Stimulated activated CD4-positive, alpha-beta T cell treated with anti-CD3 and anti-CD28 coated beads, Interleukin-4, amount 100 ng/mL, for 24 hours (primary cell): ENCODE measurements at regions not wholly inside any gene's neighbourhood (a gene's known extent, or its start where the extent isn't known, plus 50 kb on each side); places are given as distances from the start of the nearest gene placed in this dataset.
"Not testable (repeated sequence)": the region's sequence is repeated elsewhere in the genome, so short reads cannot be mapped to it uniquely, and the experiment has no call there.

ENCODE experiments used
- DNase-seq: peaks from one replicate; pipeline ENCODE4 v3.0.0-alpha.2; 2020

DNA sequence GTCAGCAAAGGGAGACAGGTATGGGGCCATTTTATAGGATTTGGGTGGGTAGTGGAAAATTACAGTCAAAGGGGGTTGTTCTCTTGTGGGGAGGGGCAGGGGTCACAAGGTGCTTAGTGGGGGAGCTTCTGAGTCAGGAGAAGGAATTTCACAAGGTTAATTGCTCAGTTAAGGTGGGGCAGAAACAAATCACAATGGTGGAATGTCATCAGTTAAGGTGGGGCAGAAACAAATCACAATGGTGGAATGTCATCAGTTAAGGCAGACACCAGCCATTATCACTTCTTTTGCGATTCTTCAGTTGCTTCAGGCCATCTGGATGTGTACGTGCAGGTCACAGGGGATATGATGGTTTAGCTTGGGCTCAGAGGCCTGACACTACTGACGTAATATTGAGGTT, 1077.6 kb downstream of the DNAJB9 start:
- DNase-seq = not testable (repeated sequence)

- no peak for DNase-seq
Measured at GRCh38 chr7:109659261-109659660, 1089.6 kb downstream of the DNAJB9 start.

DNA sequence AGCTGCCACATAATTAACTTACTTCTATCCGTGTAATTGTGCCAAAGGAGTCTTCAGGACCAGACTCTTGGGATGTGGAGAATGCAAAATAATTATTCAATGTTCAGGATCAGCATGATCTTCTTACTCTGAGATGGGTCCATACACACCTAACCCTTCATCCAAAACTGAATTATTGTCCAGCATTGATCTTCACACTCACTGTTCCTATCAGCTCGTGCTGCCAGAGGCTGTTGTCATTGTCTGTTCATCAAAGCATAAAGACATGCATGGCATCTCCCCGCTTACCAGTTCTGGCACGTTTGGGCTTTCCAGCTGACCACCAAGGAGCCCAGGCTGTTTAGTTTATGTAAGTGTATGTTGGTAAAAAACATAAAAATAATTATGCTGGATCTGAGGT, 1090.7 kb downstream of the DNAJB9 start:
- no peak for DNase-seq

- DNase-seq = no peak
Measured at GRCh38 chr7:109663806-109664205, 1094.1 kb downstream of the DNAJB9 start.

DNA sequence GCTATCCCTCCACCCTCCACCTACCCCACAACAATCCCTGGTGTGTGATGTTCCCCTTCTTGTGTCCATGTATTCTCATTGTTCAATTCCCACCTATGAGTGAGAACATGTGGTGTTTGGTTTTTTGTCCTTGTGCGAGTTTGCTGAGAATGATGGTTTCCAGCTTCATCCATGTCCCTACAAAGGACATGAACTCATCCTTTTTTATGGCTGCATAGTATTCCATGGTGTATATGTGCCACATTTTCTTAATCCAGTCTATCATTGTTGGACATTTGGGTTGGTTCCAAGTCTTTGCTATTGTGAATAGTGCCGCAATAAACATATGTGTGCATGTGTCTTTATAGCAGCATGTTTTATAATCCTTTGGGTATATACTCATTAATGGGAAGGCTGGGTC, 1117.6 kb downstream of the DNAJB9 start:
- not testable (repeated sequence) for DNase-seq

DNA sequence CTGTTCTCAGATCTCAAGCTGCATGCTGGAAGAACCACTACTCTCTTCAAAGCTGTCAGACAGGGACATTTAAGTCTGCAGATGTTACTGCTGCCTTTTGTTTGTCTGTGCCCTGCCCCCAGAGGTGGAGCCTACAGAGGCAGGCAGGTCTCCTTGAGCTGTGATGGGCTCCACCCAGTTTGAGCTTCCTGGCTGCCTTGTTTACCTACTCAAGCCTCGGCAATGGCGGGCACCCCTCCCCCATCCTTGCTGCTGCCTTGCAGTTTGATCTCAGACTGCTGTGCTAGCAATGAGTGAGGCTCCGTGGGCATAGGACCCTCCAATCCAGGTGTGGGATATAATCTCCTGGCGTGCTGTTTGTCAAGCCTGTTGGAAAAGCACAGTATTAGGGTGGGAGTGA, 1122.9 kb downstream of the DNAJB9 start:
- not testable (repeated sequence) for DNase-seq

DNA sequence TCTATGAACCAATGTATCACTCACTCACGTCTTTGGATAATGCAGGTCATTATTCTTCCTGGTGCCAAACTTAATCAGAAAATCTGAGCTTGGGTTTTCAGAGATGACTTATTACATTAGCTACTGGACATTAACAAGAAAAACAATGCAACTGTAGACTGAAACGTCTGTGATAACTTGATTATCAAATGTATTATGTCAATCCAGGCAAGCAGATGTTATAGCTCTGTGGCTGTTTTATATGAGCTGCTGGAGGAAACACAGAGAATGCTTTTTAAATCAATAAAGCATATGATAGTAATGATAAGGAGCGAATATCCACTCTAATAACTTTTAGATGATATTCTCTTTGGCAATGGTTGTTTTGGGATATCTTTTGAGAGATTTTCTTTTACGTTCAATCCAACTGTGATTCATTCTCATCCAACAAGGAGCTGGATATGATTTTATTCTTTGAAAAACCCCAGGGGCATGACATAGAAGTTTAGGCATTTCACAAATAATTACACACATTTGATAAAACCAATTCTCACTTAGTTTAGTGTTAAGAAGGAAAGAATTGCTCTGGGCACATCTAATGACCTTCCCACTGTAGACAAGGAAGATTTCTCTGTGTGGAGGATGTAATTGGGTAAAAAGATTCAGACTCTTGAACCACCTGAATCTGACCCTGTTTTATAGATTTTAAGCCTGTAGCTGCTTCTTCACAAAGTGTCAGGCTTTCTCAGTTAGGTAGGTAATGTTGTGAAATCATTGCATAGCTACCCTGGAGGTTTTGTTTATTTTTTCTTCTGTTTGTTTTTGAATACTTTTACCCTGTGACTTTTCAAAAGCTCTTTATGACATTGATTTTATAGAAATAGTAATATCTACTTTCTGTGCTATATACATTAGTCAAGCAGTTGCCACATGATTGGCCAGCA, 1124.7 kb downstream of the DNAJB9 start:
- DNase-seq = no peak

DNA sequence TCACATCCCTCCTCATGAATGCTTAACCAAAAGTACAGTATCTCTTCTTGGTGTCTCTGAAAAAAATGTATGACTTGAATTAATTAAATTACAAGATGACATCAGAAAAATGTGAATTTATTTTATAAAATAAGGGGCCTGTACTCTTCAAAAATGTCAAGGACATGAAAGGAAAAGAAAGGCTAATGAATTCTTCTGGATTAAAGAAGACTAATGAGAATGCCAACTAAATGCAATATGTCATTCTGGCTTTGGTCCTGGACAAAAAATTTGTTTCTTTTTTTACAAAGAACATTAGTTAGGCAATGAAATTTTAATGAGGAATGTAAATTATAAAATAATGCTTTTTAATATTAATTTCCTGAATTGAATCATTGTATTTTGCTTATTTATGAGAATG, 1125.7 kb downstream of the DNAJB9 start:
- no peak for DNase-seq

- no peak for DNase-seq
Measured at GRCh38 chr7:109696723-109697122, 1127.0 kb downstream of the DNAJB9 start.

GRCh38 chr7:109699661-109700060, 1130.0 kb downstream of the DNAJB9 start:
- DNase-seq = no peak

DNA sequence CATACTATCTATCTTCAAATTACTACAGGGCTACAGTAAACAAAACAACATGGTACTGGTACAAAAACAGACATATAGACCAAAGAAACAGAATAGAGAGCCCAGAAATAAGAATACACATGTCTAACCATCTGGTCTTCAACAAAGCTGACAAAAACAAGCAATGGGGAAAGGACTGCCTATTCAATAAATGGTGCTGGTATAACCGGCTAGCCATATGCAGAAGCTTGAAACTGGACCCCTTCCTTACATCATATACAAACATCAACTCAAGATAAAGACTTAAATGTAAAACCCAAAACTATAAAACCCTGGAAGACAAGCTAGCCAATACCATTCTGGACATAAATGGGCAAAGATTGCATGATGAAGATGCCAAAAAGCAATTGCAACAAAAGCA, 1143.7 kb downstream of the DNAJB9 start:
- DNase-seq = no peak

GRCh38 chr7:109719359-109719758, 1149.7 kb downstream of the DNAJB9 start:
- not testable (repeated sequence) for DNase-seq

DNA sequence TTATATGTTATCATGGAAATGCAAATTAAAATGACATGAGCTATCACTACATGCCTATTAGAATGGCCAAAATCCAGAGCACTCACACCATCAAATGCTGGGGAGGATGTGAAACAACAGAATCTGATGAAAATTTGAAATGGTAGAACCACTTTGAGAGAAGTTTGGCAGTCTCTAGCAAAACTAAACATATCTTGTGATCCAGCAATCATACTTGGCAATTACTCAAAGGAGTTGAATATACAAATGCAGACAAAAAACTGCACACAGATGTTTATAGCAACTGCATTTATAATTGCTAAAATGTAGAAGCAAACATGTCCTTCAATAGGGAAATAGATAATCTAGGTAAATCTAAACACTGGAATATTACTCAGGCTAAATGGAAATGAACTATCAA, 1164.9 kb downstream of the DNAJB9 start:
- DNase-seq = no peak

- DNase-seq = no peak
Measured at GRCh38 chr7:109735881-109736280, 1166.2 kb downstream of the DNAJB9 start.

GRCh38 chr7:109745677-109746410, 1176.2 kb downstream of the DNAJB9 start:
- no peak for DNase-seq

DNA sequence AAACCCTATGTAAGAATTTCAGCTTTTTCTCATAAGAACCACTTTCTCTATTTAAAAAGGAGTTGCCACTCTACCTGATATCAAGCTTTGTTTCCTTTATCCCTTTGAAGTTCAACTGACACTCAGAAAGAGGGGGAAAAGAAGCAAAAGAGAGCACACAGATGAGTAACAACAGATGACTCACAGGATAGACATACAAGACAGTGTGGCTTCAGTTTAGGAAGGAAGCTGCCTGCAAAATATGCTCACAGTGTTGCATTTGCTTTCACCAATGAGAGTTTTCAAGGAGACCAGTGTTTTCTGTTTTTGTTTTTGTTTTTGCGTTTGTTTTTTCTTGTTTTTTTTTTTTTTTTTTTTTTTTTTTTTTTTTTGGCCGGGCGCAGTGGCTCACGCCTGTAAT, 1181.6 kb downstream of the DNAJB9 start:
- no peak for DNase-seq

DNA sequence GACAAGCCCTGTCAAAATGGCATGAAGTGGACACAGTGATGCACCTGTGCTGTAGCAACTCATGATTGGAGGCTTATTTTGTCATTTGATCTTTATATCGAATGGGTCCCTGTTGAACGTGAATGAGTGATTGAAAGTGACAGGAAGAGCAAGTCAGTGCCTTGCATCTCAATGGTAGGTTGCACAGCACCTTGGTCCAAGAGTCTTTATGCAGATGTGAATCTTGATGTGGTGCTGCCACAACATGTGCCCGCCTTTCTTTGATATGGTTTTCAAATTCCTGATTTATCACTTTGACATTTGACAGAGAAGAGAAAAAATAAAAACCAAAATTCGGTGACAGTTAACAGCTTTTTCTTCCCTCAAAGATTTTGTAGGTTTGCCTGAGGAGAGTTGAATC, 1182.4 kb downstream of the DNAJB9 start:
- no peak for DNase-seq

DNA sequence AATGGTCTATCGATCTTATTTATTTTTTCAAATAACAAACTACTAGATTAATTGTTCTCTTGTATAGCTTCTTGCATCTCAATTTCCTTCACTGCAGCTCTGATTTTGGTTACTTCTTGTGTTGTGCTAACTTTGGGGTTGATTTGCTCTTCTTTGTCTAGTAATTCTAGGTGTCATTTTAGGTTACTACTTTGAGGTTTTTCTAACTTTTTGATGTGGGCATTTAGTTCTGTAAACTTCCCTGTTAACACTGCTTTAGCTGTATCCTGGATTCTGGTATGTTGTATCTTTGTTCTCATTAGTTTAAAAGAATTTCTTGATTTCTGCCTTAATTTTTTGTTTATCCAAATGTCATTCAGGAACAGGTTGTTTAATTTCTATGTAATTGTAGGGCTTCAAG, 1188.0 kb downstream of the DNAJB9 start:
- DNase-seq = no peak

DNA sequence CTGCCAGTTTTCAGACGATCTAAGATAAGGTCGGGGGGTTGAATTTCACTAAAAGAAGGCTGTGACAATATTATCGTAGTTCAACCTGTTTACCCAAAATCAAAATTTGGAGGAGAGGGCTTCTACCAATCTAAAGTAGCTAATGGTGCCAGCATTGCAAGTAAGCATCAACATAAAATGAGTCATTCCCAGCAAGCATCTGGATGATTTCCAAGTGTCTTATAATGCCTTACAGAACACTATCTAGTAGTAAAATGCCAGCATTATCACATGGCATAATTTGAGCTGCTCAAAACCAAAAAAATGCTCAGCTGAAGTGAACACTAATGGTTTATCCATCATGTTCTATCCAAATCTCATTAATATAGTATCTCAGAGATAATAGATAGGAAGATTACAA, 1193.9 kb downstream of the DNAJB9 start:
- no peak for DNase-seq

DNA sequence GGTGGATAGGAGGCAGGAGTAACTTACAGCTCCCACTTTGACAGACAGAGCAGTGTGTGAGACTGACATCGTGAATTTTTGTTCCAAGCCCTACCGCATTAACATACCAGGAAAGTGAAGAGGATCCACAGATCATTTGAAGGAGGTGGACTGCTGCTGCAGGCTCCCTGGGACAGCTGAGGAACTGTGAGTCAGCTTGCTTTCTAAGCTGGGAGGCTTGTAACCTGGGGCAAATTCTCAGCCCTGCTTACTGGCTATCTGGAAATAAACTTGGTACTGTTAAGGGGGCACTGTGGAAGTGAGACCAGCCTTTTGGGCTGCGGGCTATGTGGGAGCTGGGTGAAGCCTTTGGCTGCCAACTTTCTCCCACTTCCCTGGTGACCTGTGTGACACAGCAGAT, 1202.5 kb downstream of the DNAJB9 start:
- DNase-seq = no peak

- DNase-seq = no peak
Measured at GRCh38 chr7:109782806-109783205, 1213.1 kb downstream of the DNAJB9 start.

DNA sequence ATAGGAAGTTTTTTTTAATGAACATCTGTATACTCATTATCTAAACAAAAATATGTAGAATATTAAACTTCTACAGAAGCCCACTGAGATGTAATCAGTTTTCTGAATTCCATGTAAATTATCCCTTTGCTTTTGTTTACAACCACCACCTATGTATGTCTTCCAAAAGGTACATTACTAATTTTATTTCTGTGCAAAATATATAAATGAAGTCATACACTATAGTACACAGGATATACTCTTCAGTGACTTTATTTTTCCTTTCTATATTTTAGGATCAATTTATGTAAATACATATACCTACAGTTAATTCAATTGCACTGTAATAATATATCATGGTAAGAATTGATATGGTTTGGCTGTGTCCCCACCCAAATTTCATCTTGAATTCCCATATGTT, 1236.9 kb downstream of the DNAJB9 start:
- no peak for DNase-seq

GRCh38 chr7:109821156-109821555, 1251.5 kb downstream of the DNAJB9 start:
- DNase-seq = no peak

DNA sequence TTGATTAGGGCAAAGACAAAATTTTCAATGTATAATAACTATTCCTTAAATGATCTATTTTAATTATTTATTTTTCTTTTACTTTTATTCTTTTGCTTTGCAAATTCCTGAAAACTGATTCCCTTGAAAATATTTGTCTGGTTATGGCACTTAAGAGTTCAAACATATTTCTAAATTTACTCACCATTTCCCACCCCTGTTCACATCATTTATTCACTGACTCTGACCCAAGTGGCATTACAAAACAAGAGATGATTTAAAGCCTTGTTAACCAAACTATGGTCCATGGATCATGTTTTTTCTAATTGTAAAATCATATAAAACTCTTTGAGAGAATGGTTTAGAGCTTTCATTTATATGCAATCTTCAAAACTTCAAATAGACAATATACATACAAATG, 1256.1 kb upstream of the LRRN3 start:
- no peak for DNase-seq
